Mesendoderm (in vitro differentiated cells): ENCODE measurements at regions not wholly inside any gene's neighbourhood (a gene's known extent, or its start where the extent isn't known, plus 50 kb on each side); places are given as distances from the start of the nearest gene placed in this dataset. TPM values are rescaled to one million over a fixed set of nuclear protein-coding genes. Genes with fewer than 3 reads are reported as not detected.

Experiments
- small RNA-seq: library from polyadenylated mRNA; stranded (forward); fragments of <200 nt; extraction: miRNeasy Mini kit (QIAGEN cat#:217004); gene quantifications from one replicate; pipeline ENCODE3, GENCODE V24; 2013; ENCODE audit not compliant: insufficient read depth

Small RNA genes in the stretch of these regions (small RNA-seq; reads per million reads assigned to genes)
- gene AL021921.1, result not detected
